ENCODE measurements at regions not wholly inside any gene's neighbourhood (a gene's known extent, or its start where the extent isn't known, plus 50 kb on each side); places are given as distances from the start of the nearest gene placed in this dataset.

DNA sequence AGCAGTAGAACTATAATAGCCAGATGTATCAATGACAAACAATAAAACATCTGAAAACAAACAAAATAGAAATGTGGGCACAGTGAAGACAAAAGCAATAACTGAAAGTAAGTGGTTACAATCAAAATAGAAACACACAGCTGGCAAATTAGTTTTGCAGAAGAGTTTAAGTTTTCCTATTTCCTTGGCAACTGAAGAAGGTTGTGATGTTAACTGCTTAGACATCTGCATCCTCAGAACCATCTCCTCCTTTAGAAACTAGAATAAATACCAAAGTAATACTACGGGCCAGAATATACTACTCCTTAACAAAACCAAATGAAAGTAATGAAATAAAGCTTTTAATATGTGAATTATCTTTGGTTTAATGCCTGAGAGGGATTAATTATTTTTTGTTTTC, 605.5 kb downstream of the LTN1 start:
- Mint-ChIP-seq H3K4me3 (no peak overlapping the region), H3K4me1 (no peaks in the 10 kb centered on the region), H3K9me3 (no peaks in the 10 kb centered on the region), H3K27me3 (ENCODE audit: insufficient read depth, low read depth, poor library complexity) (no peaks in the 10 kb centered on the region), H3K27ac (no peak overlapping the region), H3K36me3 (ENCODE audit: low read depth) (no peaks in the 10 kb centered on the region)
- Histone ChIP-seq H3K4me2 (no peak overlapping the region), H3F3A (replicated peaks; ENCODE audit: low read depth) (no peaks in the 10 kb centered on the region), H3K79me2 (replicated peaks; ENCODE audit: insufficient read depth) (no peaks in the 10 kb centered on the region), H3K27me3 (ENCODE audit: insufficient read depth) (no peaks in the 10 kb centered on the region), H4K20me1 (replicated peaks; ENCODE audit: insufficient read depth) (no peaks in the 10 kb centered on the region), H3K27ac (ENCODE audit: low read depth) (no peak overlapping the region), H3K4me3 (no peak overlapping the region), H2AFZ (no peak overlapping the region), H3K36me3 (ENCODE audit: insufficient read depth) (no peaks in the 10 kb centered on the region), H3K9me2 (ENCODE audit: insufficient read depth) (peaks cover 10% of the 10 kb centered on the region), H3K4me1 (ENCODE audit: insufficient read depth) (no peaks in the 10 kb centered on the region)
- no peak for ATAC-seq
- TF ChIP-seq ZNF462 (CRISPR knock-in tag; IDR thresholded peaks at IDR 0.05) (no peak), EZH2phosphoT487 (IDR thresholded peaks at IDR 0.05; ENCODE audit: unreplicated experiment) (no peak), CREB1 (CRISPR knock-in tag; IDR thresholded peaks at IDR 0.05; ENCODE audit: low read depth) (no peak), NANOG (IDR thresholded peaks at IDR 0.05; ENCODE audit: borderline replicate concordance) (no peak), EZH2 (IDR thresholded peaks at IDR 0.05; ENCODE audit: low read depth, unreplicated experiment) (no peak), ZNF114 (CRISPR knock-in tag; IDR thresholded peaks at IDR 0.05) (no peak), STAT1 (IDR thresholded peaks at IDR 0.05; ENCODE audit: unreplicated experiment) (no peak), POLR2AphosphoS5 (IDR thresholded peaks at IDR 0.05; ENCODE audit: low read depth) (no peak), ZNF331 (CRISPR knock-in tag; IDR thresholded peaks at IDR 0.05; ENCODE audit: low read depth) (no peak), REST (IDR thresholded peaks at IDR 0.05; ENCODE audit: unreplicated experiment) (no peak), JUNB (IDR thresholded peaks at IDR 0.05; ENCODE audit: unreplicated experiment) (no peak)
- TF ChIP-seq, protein P1, sequence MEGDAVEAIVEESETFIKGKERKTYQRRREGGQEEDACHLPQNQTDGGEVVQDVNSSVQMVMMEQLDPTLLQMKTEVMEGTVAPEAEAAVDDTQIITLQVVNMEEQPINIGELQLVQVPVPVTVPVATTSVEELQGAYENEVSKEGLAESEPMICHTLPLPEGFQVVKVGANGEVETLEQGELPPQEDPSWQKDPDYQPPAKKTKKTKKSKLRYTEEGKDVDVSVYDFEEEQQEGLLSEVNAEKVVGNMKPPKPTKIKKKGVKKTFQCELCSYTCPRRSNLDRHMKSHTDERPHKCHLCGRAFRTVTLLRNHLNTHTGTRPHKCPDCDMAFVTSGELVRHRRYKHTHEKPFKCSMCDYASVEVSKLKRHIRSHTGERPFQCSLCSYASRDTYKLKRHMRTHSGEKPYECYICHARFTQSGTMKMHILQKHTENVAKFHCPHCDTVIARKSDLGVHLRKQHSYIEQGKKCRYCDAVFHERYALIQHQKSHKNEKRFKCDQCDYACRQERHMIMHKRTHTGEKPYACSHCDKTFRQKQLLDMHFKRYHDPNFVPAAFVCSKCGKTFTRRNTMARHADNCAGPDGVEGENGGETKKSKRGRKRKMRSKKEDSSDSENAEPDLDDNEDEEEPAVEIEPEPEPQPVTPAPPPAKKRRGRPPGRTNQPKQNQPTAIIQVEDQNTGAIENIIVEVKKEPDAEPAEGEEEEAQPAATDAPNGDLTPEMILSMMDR (conservative IDR thresholded peaks at IDR 0.05; ENCODE audit: low read depth in 2 of 2): no peak
- TF ChIP-seq, protein P2, sequence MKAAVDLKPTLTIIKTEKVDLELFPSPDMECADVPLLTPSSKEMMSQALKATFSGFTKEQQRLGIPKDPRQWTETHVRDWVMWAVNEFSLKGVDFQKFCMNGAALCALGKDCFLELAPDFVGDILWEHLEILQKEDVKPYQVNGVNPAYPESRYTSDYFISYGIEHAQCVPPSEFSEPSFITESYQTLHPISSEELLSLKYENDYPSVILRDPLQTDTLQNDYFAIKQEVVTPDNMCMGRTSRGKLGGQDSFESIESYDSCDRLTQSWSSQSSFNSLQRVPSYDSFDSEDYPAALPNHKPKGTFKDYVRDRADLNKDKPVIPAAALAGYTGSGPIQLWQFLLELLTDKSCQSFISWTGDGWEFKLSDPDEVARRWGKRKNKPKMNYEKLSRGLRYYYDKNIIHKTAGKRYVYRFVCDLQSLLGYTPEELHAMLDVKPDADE (IDR thresholded peaks at IDR 0.05): no peak
- no peak for DNase-seq (ENCODE audit: low spot score)

Data from GM23338 (cell line).